ENCODE measurements at regions not wholly inside any gene's neighbourhood (a gene's known extent, or its start where the extent isn't known, plus 50 kb on each side); places are given as distances from the start of the nearest gene placed in this dataset.

DNA sequence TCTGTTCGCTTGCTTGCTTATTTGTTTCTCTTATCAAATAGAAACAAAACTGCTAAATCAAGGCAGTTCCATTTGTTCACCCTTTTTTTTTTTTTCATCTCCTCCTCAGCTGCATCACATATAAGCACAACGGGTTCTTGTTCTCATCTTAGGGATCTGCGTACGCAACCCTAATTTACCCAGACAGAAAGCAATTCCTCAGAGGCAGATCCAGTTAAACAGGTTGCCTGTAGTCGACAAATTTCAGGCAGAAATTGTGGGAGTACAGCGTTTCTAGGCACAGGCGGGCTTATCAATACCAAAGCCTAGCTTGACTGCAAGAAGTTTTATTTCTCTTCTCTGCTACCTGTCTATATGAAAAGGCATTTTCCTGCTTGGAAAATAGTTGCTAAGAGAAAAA, 565.4 kb downstream of the NXPH1 start:
- H2AFZ ChIP-seq (ENCODE audit: insufficient read depth, low read depth, low read length, poor library complexity, severe bottlenecking): no peak overlapping the region
- no peaks in the 10 kb centered on the region for H4K20me1 ChIP-seq (ENCODE audit: insufficient read depth, low read length)
- Mint-ChIP-seq H3K27me3 (ENCODE audit: low read depth in 3 of 3) (peaks cover 0 to 1% (median 0%) of the 10 kb centered on the region in 3 donors), H3K4me1 (no peaks in the 10 kb centered on the region), H3K4me3 (no peak overlapping the region), H3K9me3 (peaks cover 0 to 4% (median 3%) of the 10 kb centered on the region in 7 donors), H3K36me3 (no peaks in the 10 kb centered on the region), H3K27ac (no peak overlapping the region)
- H3K4me1 ChIP-seq (ENCODE audit: control insufficient read depth in 1 of 2, insufficient read depth in 2 of 2, low read length in 2 of 2): no peaks in the 10 kb centered on the region
- H3K9me3 ChIP-seq (replicated peaks in 1 of 2; ENCODE audit: control insufficient read depth in 1 of 2, insufficient read depth in 1 of 2, low read length in 2 of 2): peaks cover 0 to 3% of the 10 kb centered on the region in 2 donors
- H3K4me3 ChIP-seq (replicated peaks in 1 of 3; ENCODE audit: low read depth in 2 of 3, low read length in 3 of 3): no peak overlapping the region
- no peak for DNase-seq
- TF ChIP-seq, protein P1, sequence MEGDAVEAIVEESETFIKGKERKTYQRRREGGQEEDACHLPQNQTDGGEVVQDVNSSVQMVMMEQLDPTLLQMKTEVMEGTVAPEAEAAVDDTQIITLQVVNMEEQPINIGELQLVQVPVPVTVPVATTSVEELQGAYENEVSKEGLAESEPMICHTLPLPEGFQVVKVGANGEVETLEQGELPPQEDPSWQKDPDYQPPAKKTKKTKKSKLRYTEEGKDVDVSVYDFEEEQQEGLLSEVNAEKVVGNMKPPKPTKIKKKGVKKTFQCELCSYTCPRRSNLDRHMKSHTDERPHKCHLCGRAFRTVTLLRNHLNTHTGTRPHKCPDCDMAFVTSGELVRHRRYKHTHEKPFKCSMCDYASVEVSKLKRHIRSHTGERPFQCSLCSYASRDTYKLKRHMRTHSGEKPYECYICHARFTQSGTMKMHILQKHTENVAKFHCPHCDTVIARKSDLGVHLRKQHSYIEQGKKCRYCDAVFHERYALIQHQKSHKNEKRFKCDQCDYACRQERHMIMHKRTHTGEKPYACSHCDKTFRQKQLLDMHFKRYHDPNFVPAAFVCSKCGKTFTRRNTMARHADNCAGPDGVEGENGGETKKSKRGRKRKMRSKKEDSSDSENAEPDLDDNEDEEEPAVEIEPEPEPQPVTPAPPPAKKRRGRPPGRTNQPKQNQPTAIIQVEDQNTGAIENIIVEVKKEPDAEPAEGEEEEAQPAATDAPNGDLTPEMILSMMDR (IDR thresholded peaks at IDR 0.05): no peak
- no peaks in the 10 kb centered on the region for H3K27me3 ChIP-seq (ENCODE audit: control insufficient read depth in 2 of 2, insufficient read depth in 2 of 2, low read length in 2 of 2)
- no peaks in the 10 kb centered on the region for H3K79me2 ChIP-seq (ENCODE audit: insufficient read depth, low read length)
- no peak overlapping the region for H3K4me2 ChIP-seq (replicated peaks; ENCODE audit: extremely low read depth, low read length, poor library complexity, severe bottlenecking)
- WGBS (ENCODE audit: insufficient coverage): 90% methylated on average over 4 of the region's 7 CpGs
- no peak overlapping the region for H3K9ac ChIP-seq (ENCODE audit: insufficient read depth, low read length, poor library complexity, severe bottlenecking)
- intact Hi-C loops (cut with micrococcal nuclease): no loop called here
- H3K36me3 ChIP-seq (replicated peaks in 1 of 2; ENCODE audit: control insufficient read depth in 1 of 2, insufficient read depth in 2 of 2, low read length in 2 of 2): no peaks in the 10 kb centered on the region
- no peak overlapping the region for H3K27ac ChIP-seq (ENCODE audit: low read depth in 1 of 2, low read length in 2 of 2)

DNA sequence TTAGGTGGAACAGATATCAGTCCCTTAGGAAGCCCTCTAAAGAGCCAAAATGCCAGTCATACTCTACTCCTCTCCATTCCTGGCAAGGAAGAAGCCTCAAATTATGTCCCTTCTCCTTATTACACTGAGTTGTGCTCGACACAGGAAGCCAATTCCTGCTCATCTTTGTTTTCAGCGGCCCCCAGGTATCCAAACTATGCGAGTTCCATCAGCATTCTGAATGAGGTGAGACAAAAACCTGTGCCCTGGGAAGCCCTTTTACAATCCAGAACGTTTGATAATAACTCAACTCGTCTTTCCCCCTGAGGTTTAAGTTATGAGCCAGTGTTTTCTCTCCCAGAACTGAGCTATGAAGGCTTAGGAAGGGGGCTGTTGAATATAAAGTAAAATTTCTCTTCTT, 580.5 kb downstream of the NXPH1 start:
- no peaks in the 10 kb centered on the region for H3K4me1 ChIP-seq (ENCODE audit: control insufficient read depth in 1 of 2, insufficient read depth in 2 of 2, low read length in 2 of 2)

More for the DNA sequence above, 580.5 kb downstream of the NXPH1 start:
- no peak overlapping the region for H3K27ac ChIP-seq (ENCODE audit: low read depth in 1 of 2, low read length in 2 of 2)
- H3K36me3 Mint-ChIP-seq: no peaks in the 10 kb centered on the region
- whole genome bisulfite sequencing (ENCODE audit: insufficient coverage): 48% methylated on average over 3 of the region's 5 CpGs
- H3K27me3 Mint-ChIP-seq (ENCODE audit: low read depth in 3 of 3): no peaks in the 10 kb centered on the region
- no peak overlapping the region for H3K4me2 ChIP-seq (replicated peaks; ENCODE audit: extremely low read depth, low read length, poor library complexity, severe bottlenecking)
- DNase-seq: no peak
- H3K4me3 Mint-ChIP-seq: no peak overlapping the region
- H4K20me1 ChIP-seq (ENCODE audit: insufficient read depth, low read length): no peaks in the 10 kb centered on the region
- no peak overlapping the region for H3K4me3 ChIP-seq (replicated peaks in 1 of 3; ENCODE audit: low read depth in 2 of 3, low read length in 3 of 3)
- no peak overlapping the region for H3K27ac Mint-ChIP-seq
- no peak overlapping the region for H2AFZ ChIP-seq (ENCODE audit: insufficient read depth, low read depth, low read length, poor library complexity, severe bottlenecking)
- no peaks in the 10 kb centered on the region for H3K36me3 ChIP-seq (replicated peaks in 1 of 2; ENCODE audit: control insufficient read depth in 1 of 2, insufficient read depth in 2 of 2, low read length in 2 of 2)
- TF ChIP-seq, protein P1 (IDR thresholded peaks at IDR 0.05): no peak
- peaks cover 17 to 29% of the 10 kb centered on the region in 2 donors for H3K9me3 ChIP-seq (replicated peaks in 1 of 2; ENCODE audit: control insufficient read depth in 1 of 2, insufficient read depth in 1 of 2, low read length in 2 of 2)
- no peaks in the 10 kb centered on the region for H3K27me3 ChIP-seq (ENCODE audit: control insufficient read depth in 2 of 2, insufficient read depth in 2 of 2, low read length in 2 of 2)
- intact Hi-C loops (cut with micrococcal nuclease): no loop called here
- H3K4me1 Mint-ChIP-seq: no peaks in the 10 kb centered on the region
- H3K79me2 ChIP-seq (ENCODE audit: insufficient read depth, low read length): no peaks in the 10 kb centered on the region
- H3K9me3 Mint-ChIP-seq: peaks cover 2 to 18% (median 6%) of the 10 kb centered on the region in 7 donors
- H3K9ac ChIP-seq (ENCODE audit: insufficient read depth, low read length, poor library complexity, severe bottlenecking): no peak overlapping the region
